ENCODE measurements at regions not wholly inside any gene's neighbourhood (a gene's known extent, or its start where the extent isn't known, plus 50 kb on each side); places are given as distances from the start of the nearest gene placed in this dataset.

DNA sequence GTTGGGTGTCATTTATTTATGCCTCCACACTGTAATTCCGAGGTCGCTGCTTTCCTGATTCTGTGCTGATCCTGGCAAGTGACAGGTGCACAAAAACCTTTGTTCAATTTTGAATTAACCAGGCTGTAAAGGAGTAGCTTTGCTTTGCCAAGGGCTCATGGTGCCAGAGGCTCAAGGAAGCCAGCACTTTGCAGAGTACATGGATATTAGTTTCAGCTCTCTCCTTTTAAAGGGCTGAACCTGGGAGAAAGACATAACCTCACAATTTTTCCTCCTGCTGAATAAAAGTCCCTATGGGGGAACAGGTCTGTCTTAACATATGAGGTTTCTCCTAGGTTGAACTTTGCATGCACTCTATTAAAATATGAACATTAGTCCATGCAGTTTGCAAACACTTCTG is 227.6 kb upstream of the WSB1 start:
- TF ChIP-seq, protein P1, sequence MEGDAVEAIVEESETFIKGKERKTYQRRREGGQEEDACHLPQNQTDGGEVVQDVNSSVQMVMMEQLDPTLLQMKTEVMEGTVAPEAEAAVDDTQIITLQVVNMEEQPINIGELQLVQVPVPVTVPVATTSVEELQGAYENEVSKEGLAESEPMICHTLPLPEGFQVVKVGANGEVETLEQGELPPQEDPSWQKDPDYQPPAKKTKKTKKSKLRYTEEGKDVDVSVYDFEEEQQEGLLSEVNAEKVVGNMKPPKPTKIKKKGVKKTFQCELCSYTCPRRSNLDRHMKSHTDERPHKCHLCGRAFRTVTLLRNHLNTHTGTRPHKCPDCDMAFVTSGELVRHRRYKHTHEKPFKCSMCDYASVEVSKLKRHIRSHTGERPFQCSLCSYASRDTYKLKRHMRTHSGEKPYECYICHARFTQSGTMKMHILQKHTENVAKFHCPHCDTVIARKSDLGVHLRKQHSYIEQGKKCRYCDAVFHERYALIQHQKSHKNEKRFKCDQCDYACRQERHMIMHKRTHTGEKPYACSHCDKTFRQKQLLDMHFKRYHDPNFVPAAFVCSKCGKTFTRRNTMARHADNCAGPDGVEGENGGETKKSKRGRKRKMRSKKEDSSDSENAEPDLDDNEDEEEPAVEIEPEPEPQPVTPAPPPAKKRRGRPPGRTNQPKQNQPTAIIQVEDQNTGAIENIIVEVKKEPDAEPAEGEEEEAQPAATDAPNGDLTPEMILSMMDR (IDR thresholded peaks at IDR 0.05; ENCODE audit: borderline replicate concordance, extremely low read depth, low read length, poor library complexity, severe bottlenecking), result no peak
- TF ChIP-seq EZH2 (IDR thresholded peaks at IDR 0.05; ENCODE audit: borderline replicate concordance, low read depth, low read length, severe bottlenecking), result no peak

Data from DND-41 (cell line).